Spleen (tissue), 7 donors: ENCODE measurements at regions not wholly inside any gene's neighbourhood (a gene's known extent, or its start where the extent isn't known, plus 50 kb on each side); places are given as distances from the start of the nearest gene placed in this dataset.

Experiments used
- CTCF ChIP-seq, 11 experiments: fragments of 200-600 bp in 7 of 11; fragments of 450-650 bp in 4 of 11; sonication (generic) in 4 of 11; IDR thresholded peaks in 8 of 11; conservative IDR thresholded peaks in 3 of 11; 1 replicate in 7 of 11; 2 replicates in 4 of 11; pipeline versions ENCODE4 v1.4.0 to v1.8.0; 2016 to 2021; ENCODE audit warnings: antibody characterized with exemption in 11 of 11, inconsistent platforms in 4 of 11, mild to moderate bottlenecking in 1 of 11
- POLR2AphosphoS5 ChIP-seq, 3 donors: sonication (generic); formaldehyde crosslinking; IDR thresholded peaks; one replicate each; pipeline ENCODE4 v1.5.1; 2017; ENCODE audit warnings: antibody characterized with exemption in 3 of 3
- donor health status: DM: no; HTN: no; CAD: no; lungs with moderate emphysema.
- donor health status: DM: no; HTN: no; CAD: no.
- donor health status: DM: no; HTN: no; CAD: no.

GRCh38 chr2:84293791-84294380 lies 165.2 kb downstream of the SUCLG1 start:
- TF ChIP-seq CTCF (IDR thresholded peaks at IDR 0.05 in 8 of 11, conservative IDR thresholded peaks at IDR 0.05 in 3 of 11) (no peak), POLR2AphosphoS5 (IDR thresholded peaks at IDR 0.05) (no peak)
